ENCODE measurements at regions not wholly inside any gene's neighbourhood (a gene's known extent, or its start where the extent isn't known, plus 50 kb on each side); places are given as distances from the start of the nearest gene placed in this dataset.

DNA sequence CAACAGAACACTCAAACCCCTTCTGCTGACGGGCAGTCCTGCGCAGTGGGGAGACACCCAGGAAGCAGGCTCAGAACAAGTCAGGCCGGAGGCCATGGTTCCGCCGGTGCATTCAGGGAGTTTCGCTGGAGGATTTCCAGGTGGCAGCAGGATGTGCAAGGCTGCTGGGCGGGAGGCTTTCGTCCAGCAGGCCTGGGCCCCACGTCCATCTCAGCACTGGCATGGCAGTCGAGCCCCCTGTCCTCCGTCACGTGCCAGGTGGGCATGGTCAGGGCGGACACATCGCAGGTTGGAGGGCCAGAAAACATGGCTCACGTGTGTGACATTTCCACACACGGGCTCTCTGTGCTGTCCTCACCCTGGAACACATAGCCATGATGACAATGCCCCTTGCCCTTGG lies 299.9 kb upstream of the IRX2 start:
- SMC1A ChIA-PET (ENCODE audit: uncharacterized antibody, unreplicated experiment): no interaction called here
- WGBS (ENCODE audit: insufficient coverage, insufficient replicate concordance, low lambda C conversion rate, missing lambda C conversion rate): 41% methylated on average over 16 of the region's 16 CpGs
- POLR2A ChIA-PET: no interaction called here
- no peak for TF ChIP-seq PAX8 (IDR thresholded peaks at IDR 0.05)
- no peak for TF ChIP-seq MTA2 (IDR thresholded peaks at IDR 0.05; ENCODE audit: low read depth)
- no peak for TF ChIP-seq SUPT20H (IDR thresholded peaks at IDR 0.05; ENCODE audit: borderline replicate concordance, control insufficient read depth, low read depth, low read length)
- no peak for TF ChIP-seq ZNF622 (IDR thresholded peaks at IDR 0.05)
- no peak for TF ChIP-seq ZNF217 (IDR thresholded peaks at IDR 0.05)
- TF ChIP-seq JUND (IDR thresholded peaks at IDR 0.05; ENCODE audit: low read depth, low read length): no peak
- TF ChIP-seq CUX1 (IDR thresholded peaks at IDR 0.05; ENCODE audit: insufficient replicate concordance, low read depth, low read length): no peak
- TF ChIP-seq CEBPB (IDR thresholded peaks at IDR 0.05; ENCODE audit: borderline replicate concordance in 1 of 2, low read depth in 2 of 2, low read length in 2 of 2): no peak
- TF ChIP-seq IKZF1 (conservative IDR thresholded peaks at IDR 0.05): no peak
- no peak for TF ChIP-seq RAD51 (IDR thresholded peaks at IDR 0.05)
- TF ChIP-seq MAX (IDR thresholded peaks at IDR 0.05; ENCODE audit: low read depth, low read length): no peak
- no peak for TF ChIP-seq YBX1 (IDR thresholded peaks at IDR 0.05)
- TF ChIP-seq IRF3 (IDR thresholded peaks at IDR 0.05): no peak
- TF ChIP-seq EP300 (IDR thresholded peaks at IDR 0.05; ENCODE audit: borderline replicate concordance in 1 of 2, control insufficient read depth in 1 of 2, low read depth in 2 of 2, low read length in 2 of 2): no peak
- TF ChIP-seq, protein P1, sequence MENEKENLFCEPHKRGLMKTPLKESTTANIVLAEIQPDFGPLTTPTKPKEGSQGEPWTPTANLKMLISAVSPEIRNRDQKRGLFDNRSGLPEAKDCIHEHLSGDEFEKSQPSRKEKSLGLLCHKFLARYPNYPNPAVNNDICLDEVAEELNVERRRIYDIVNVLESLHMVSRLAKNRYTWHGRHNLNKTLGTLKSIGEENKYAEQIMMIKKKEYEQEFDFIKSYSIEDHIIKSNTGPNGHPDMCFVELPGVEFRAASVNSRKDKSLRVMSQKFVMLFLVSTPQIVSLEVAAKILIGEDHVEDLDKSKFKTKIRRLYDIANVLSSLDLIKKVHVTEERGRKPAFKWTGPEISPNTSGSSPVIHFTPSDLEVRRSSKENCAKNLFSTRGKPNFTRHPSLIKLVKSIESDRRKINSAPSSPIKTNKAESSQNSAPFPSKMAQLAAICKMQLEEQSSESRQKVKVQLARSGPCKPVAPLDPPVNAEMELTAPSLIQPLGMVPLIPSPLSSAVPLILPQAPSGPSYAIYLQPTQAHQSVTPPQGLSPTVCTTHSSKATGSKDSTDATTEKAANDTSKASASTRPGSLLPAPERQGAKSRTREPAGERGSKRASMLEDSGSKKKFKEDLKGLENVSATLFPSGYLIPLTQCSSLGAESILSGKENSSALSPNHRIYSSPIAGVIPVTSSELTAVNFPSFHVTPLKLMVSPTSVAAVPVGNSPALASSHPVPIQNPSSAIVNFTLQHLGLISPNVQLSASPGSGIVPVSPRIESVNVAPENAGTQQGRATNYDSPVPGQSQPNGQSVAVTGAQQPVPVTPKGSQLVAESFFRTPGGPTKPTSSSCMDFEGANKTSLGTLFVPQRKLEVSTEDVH (IDR thresholded peaks at IDR 0.05; ENCODE audit: low read depth, partially characterized antibody): no peak
- no peak for TF ChIP-seq PML (IDR thresholded peaks at IDR 0.05; ENCODE audit: low read length)
- no peak for TF ChIP-seq POLR2AphosphoS5 (IDR thresholded peaks at IDR 0.05; ENCODE audit: low read length)
- TF ChIP-seq CBX3 (IDR thresholded peaks at IDR 0.05; ENCODE audit: borderline replicate concordance, low read depth): no peak

More for the DNA sequence above, 299.9 kb upstream of the IRX2 start:
- ChIA-PET CTCF (no interaction called here), RAD21 (ENCODE audit: unreplicated experiment) (no interaction called here)
- Histone ChIP-seq H3K9ac (ENCODE audit: control insufficient read depth, insufficient read depth, low read length) (no peak overlapping the region), H3K27ac (ENCODE audit: control insufficient read depth, insufficient read depth) (no peak overlapping the region), H3K4me1 (ENCODE audit: control insufficient read depth, insufficient read depth, low read length) (no peaks in the 10 kb centered on the region), H2AFZ (ENCODE audit: control insufficient read depth, low read depth, low read length) (no peak overlapping the region), H3K79me2 (ENCODE audit: control insufficient read depth, insufficient read depth, low read length) (no peaks in the 10 kb centered on the region), H3K27me3 (replicated peaks in 1 of 2; ENCODE audit: control insufficient read depth in 2 of 2, insufficient read depth in 2 of 2, low read length in 1 of 2) (no peaks in the 10 kb centered on the region), H3K4me2 (ENCODE audit: control insufficient read depth, insufficient read depth) (no peak overlapping the region), H3K4me3 (no peak overlapping the region), H4K20me1 (ENCODE audit: control insufficient read depth, insufficient read depth) (no peaks in the 10 kb centered on the region), H3K9me3 (replicated peaks; ENCODE audit: control insufficient read depth, insufficient read depth, low read length) (no peaks in the 10 kb centered on the region; the same call in 2 of the 3 replicates), H3K36me3 (ENCODE audit: control insufficient read depth in 2 of 2, insufficient read depth in 2 of 2, low read length in 1 of 2) (no peaks in the 10 kb centered on the region)
- DNase-seq (ENCODE audit: low read depth, low spot score): no peak
- no peak for ATAC-seq
- no TSS peak for BruUV-seq (replicated peaks)
- in situ Hi-C loops (cut with MboI): no loop called here
- FAIRE-seq: no peak
- intact Hi-C loops (cut with micrococcal nuclease; ENCODE audit: unreplicated experiment): no loop called here
